IMR-90 (cell line): ENCODE measurements at regions not wholly inside any gene's neighbourhood (a gene's known extent, or its start where the extent isn't known, plus 50 kb on each side); places are given as distances from the start of the nearest gene placed in this dataset.

ENCODE experiments used
- ATAC-seq: fragments of 200-7000 bp; cut with Tn5 transposase; 2 replicates; pipeline ENCODE4 v1.9.1; 2020; ENCODE audit warnings: low read depth, mild to moderate bottlenecking, moderate library complexity
- BruUV-seq: library from RNA; stranded (reverse); fragments of 400-500 nt; replicated peaks from 2 replicates; lab custom pipeline; 2021; lab: Mats Ljungman, UMichigan
- CTCF ChIA-PET: fragments of 300-600 bp; formaldehyde crosslinking; extraction: SDS; loops from one replicate; lab custom pipeline; 2021; ENCODE audit warnings: antibody characterized with exemption; lab: Yijun Ruan, JAX
- POLR2A ChIA-PET: fragments of 300-600 bp; sonication (Branson Sonifier 250); formaldehyde crosslinking; loops from one replicate; lab custom pipeline; 2022; ENCODE audit warnings: antibody characterized with exemption; ENCODE audit not compliant: unreplicated experiment; lab: Charles Lee
- DNase-seq: peaks from one replicate; pipeline ENCODE4 v3.0.0; 2013
- H2AFZ ChIP-seq: replicated peaks from 2 replicates; pipeline ENCODE3; 2013; ENCODE audit warnings: low read length, mild to moderate bottlenecking; ENCODE audit not compliant: poor library complexity
- H2AK5ac ChIP-seq: 2 replicates; pipeline ENCODE4 v1.6.1; 2013; ENCODE audit warnings: low read depth, low read length, inconsistent platforms
- H2AK9ac ChIP-seq: replicated peaks from 2 replicates; pipeline ENCODE3; 2013; ENCODE audit warnings: mild to moderate bottlenecking, low read depth, low read length, moderate library complexity; ENCODE audit not compliant: poor library complexity
- H2BK120ac ChIP-seq: 2 replicates; pipeline ENCODE4 v1.6.1; 2013; ENCODE audit warnings: low read depth, low read length, inconsistent platforms
- H2BK15ac ChIP-seq: 3 replicates; pipeline ENCODE4 v1.6.1; 2013; ENCODE audit warnings: low read depth, low read length, inconsistent platforms
- H2BK20ac ChIP-seq: 2 replicates; pipeline ENCODE4 v1.6.1; 2013; ENCODE audit warnings: low read depth, mild to moderate bottlenecking, inconsistent platforms, low read length, moderate library complexity
- H2BK5ac ChIP-seq: 2 replicates; pipeline ENCODE4 v1.6.1; 2013; ENCODE audit warnings: mild to moderate bottlenecking, low read depth, low read length, inconsistent platforms; ENCODE audit not compliant: poor library complexity, severe bottlenecking
- H3K14ac ChIP-seq: replicated peaks from 2 replicates; pipeline ENCODE4 v1.6.1; 2013; ENCODE audit warnings: low read depth, low read length, inconsistent platforms
- H3K18ac ChIP-seq: 2 replicates; pipeline ENCODE4 v1.6.1; 2013; ENCODE audit warnings: low read depth, low read length, control low read depth
- H3K23ac ChIP-seq: 2 replicates; pipeline ENCODE4 v1.6.1; 2013; ENCODE audit warnings: low read depth, low read length, inconsistent platforms
- H3K27ac ChIP-seq: 2 replicates; pipeline ENCODE4 v1.5.1; 2013; ENCODE audit warnings: mild to moderate bottlenecking, control low read depth, low read length; ENCODE audit not compliant: insufficient read depth
- H3K27me3 ChIP-seq: 2 replicates; pipeline ENCODE4 v1.6.1; 2013; ENCODE audit warnings: low read length; ENCODE audit not compliant: control insufficient read depth, insufficient read depth
- H3K36me3 ChIP-seq: 2 replicates; pipeline ENCODE4 v1.6.1; 2013; ENCODE audit warnings: low read length, mixed read lengths; ENCODE audit not compliant: control insufficient read depth, insufficient read depth
- H3K4ac ChIP-seq: 2 replicates; pipeline ENCODE4 v1.6.1; 2013; ENCODE audit warnings: low read depth, low read length, inconsistent platforms
- H3K4me1 ChIP-seq: 2 replicates; pipeline ENCODE4 v1.6.1; 2013; ENCODE audit warnings: low read length, mixed read lengths; ENCODE audit not compliant: control insufficient read depth, insufficient read depth
- H3K4me2 ChIP-seq: 2 replicates; pipeline ENCODE4 v1.6.1; 2013; ENCODE audit warnings: low read depth, mild to moderate bottlenecking, control low read depth, low read length, moderate library complexity
- H3K4me3 ChIP-seq: 2 replicates; pipeline ENCODE4 v1.5.1; 2013; ENCODE audit warnings: low read depth, mild to moderate bottlenecking, control low read depth, low read length, moderate library complexity; ENCODE audit not compliant: insufficient read depth
- H3K56ac ChIP-seq: 2 replicates; pipeline ENCODE4 v1.6.1; 2013; ENCODE audit warnings: low read length, inconsistent platforms; ENCODE audit not compliant: insufficient read depth; ENCODE audit errors: extremely low read depth
- H3K79me1 ChIP-seq, 2 experiments: 2 replicates each; pipeline ENCODE4 v1.6.1; 2013; ENCODE audit warnings: low read length in 2 of 2, inconsistent platforms in 1 of 2, low read depth in 1 of 2
- H3K9ac ChIP-seq: 2 replicates; pipeline ENCODE4 v1.6.1; 2013; ENCODE audit warnings: low read depth, low read length, control low read depth
- H3K9me1 ChIP-seq: 2 replicates; pipeline ENCODE4 v1.6.1; 2013; ENCODE audit warnings: low read length, inconsistent platforms; ENCODE audit not compliant: insufficient read depth
- H3K9me3 ChIP-seq: 2 replicates; pipeline ENCODE4 v1.6.1; 2013; ENCODE audit warnings: low read length; ENCODE audit not compliant: control insufficient read depth, insufficient read depth
- H4K20me1 ChIP-seq: 2 replicates; pipeline ENCODE4 v1.6.1; 2013; ENCODE audit warnings: low read length, inconsistent platforms; ENCODE audit not compliant: insufficient read depth
- H4K5ac ChIP-seq: 2 replicates; pipeline ENCODE4 v1.6.1; 2013; ENCODE audit warnings: mild to moderate bottlenecking, low read depth, low read length, control low read depth
- H4K8ac ChIP-seq, 2 experiments: 2 replicates each; pipeline ENCODE4 v1.6.1; 2013; ENCODE audit warnings: low read depth in 2 of 2, low read length in 2 of 2, control low read depth in 1 of 2, inconsistent platforms in 1 of 2
- H4K91ac ChIP-seq: 2 replicates; pipeline ENCODE4 v1.6.1; 2013; ENCODE audit warnings: low read depth, low read length, inconsistent platforms; ENCODE audit not compliant: insufficient read depth
- BHLHE40 ChIP-seq: fragments of 150-350 bp; IDR thresholded peaks from 2 replicates; pipeline ENCODE4 v1.6.1; 2016; ENCODE audit warnings: mild to moderate bottlenecking, low read depth, low read length
- WGBS, 2 experiments: methylation state at CpG; one replicate each; pipeline versions ENCODE4 v1.1.5 to v1.1.7; 2013; ENCODE audit warnings: missing lambda C conversion rate in 2 of 2; ENCODE audit not compliant: insufficient read length in 1 of 2; ENCODE audit errors: extremely low coverage in 2 of 2; 5-methylcytosine and 5-hydroxymethylcytosine counted together
- dilution Hi-C: fragments of 300-500 bp; cut with HindIII; formaldehyde crosslinking; loops from one replicate; pipeline ENCODE4 v1.14.3; 2018; ENCODE audit warnings: low sequenced_read_pairs; ENCODE audit not compliant: unreplicated experiment
- in situ Hi-C: fragments of 300-500 bp; cut with MboI; formaldehyde crosslinking; loops from 3 replicates; pipeline ENCODE4 v1.14.3; 2019; ENCODE audit warnings: low sequenced_read_pairs, inconsistent platforms, mixed read lengths
- intact Hi-C: fragments of 100-400 bp; cut with micrococcal nuclease; formaldehyde crosslinking; loops from 2 replicates; pipeline ENCODE4 v1.10.0; 2022

GRCh38 chr2:38473333-38474005, 96.4 kb upstream of the ATL2 start:
- Histone ChIP-seq H3K4me2 (no peak overlapping the region), H3K79me1 (no peaks in the 10 kb centered on the region), H3K36me3 (no peaks in the 10 kb centered on the region), H3K4ac (no peak overlapping the region), H3K9me3 (no peaks in the 10 kb centered on the region), H4K8ac (no peak overlapping the region), H2AK9ac (no peak overlapping the region), H3K14ac (no peak overlapping the region), H3K27me3 (peaks cover 57% of the 10 kb centered on the region), H3K18ac (no peak overlapping the region), H3K4me1 (no peaks in the 10 kb centered on the region; the same call in 1 of the 2 replicates), H3K23ac (no peak overlapping the region), H2BK120ac (no peak overlapping the region), H2AK5ac (no peak overlapping the region), H3K9ac (no peak overlapping the region), H4K20me1 (no peaks in the 10 kb centered on the region), H2BK5ac (no peak overlapping the region), H3K9me1 (no peaks in the 10 kb centered on the region), H2AFZ (no peak overlapping the region), H3K4me3 (no peak overlapping the region), H2BK15ac (no peak overlapping the region), H4K91ac (no peak overlapping the region), H3K56ac (no peak overlapping the region), H4K5ac (no peak overlapping the region), H2BK20ac (no peak overlapping the region), H3K27ac (no peak overlapping the region)
- no peak for DNase-seq
- in situ Hi-C loops: no loop called here
- BruUV-seq: no TSS peak
- CTCF ChIA-PET: interaction anchor here (1.1 kb wide), 1 partner anchor 158 kb away, joined by 3 read pairs; no protein-coding TSS in a partner anchor
- dilution Hi-C loops: no loop called here
- no peak for TF ChIP-seq BHLHE40
- POLR2A ChIA-PET: no interaction called here
- WGBS, 2 experiments: 67% methylated on average over 1 of the region's 5 CpGs; no CpG with 5 or more reads in 1 of the 2 experiments
- intact Hi-C loops: no loop called here
- no peak for ATAC-seq
